Esophagus muscularis mucosa (tissue), 4 donors: ENCODE measurements at regions not wholly inside any gene's neighbourhood (a gene's known extent, or its start where the extent isn't known, plus 50 kb on each side); places are given as distances from the start of the nearest gene placed in this dataset.

Experiments used
- DNase-seq: peaks from one replicate; pipeline ENCODE4 v3.0.0-alpha.2; 2017; ENCODE audit errors: extremely low spot score
- H3K27ac ChIP-seq, 4 donors: fragments of 200-600 bp; sonication (generic); replicated peaks in 1 of 4; 1 replicate in 3 of 4; 2 replicates in 1 of 4; pipeline ENCODE4 v1.5.1; 2016 to 2019; ENCODE audit warnings: mild to moderate bottlenecking in 1 of 4
- H3K27me3 ChIP-seq, 4 donors: fragments of 200-600 bp; sonication (generic); one replicate each; pipeline versions ENCODE4 v1.5.1 to v1.6.0; 2016 to 2019
- H3K36me3 ChIP-seq, 4 donors: fragments of 200-600 bp; sonication (generic); one replicate each; pipeline ENCODE4 v1.5.1; 2016 to 2019
- H3K4me1 ChIP-seq, 4 donors: fragments of 200-600 bp; sonication (generic); one replicate each; pipeline ENCODE4 v1.5.1; 2016 to 2019
- H3K4me3 ChIP-seq, 4 donors: fragments of 200-600 bp; sonication (generic); 1 replicate in 2 of 4; 2 replicates in 2 of 4; pipeline ENCODE4 v1.5.1; 2016 to 2019; ENCODE audit warnings: mild to moderate bottlenecking in 4 of 4, moderate library complexity in 1 of 4
- H3K9me3 ChIP-seq, 4 donors: fragments of 200-600 bp; sonication (generic); 1 replicate in 3 of 4; 2 replicates in 1 of 4; pipeline ENCODE4 v1.5.1; 2016 to 2019
- CTCF ChIP-seq, 3 experiments: fragments of 200-600 bp in 2 of 3; fragments of 450-650 bp in 1 of 3; sonication (generic) in 2 of 3; IDR thresholded peaks; one replicate each; pipeline ENCODE4 v1.5.1; 2017 to 2019; ENCODE audit warnings: antibody characterized with exemption in 3 of 3, mild to moderate bottlenecking in 2 of 3, moderate library complexity in 1 of 3
- EP300 ChIP-seq: sonication (generic); formaldehyde crosslinking; IDR thresholded peaks from one replicate; pipeline ENCODE4 v1.6.1; 2017; ENCODE audit warnings: antibody characterized with exemption
- POLR2A ChIP-seq: fragments of 450-650 bp; IDR thresholded peaks from one replicate; pipeline ENCODE4 v1.6.1; 2017; ENCODE audit warnings: antibody characterized with exemption, moderate library complexity, mild to moderate bottlenecking, low read depth
- POLR2AphosphoS5 ChIP-seq, 2 donors: sonication (generic); formaldehyde crosslinking; IDR thresholded peaks; one replicate each; pipeline ENCODE4 v1.6.1; 2017; ENCODE audit warnings: antibody characterized with exemption in 2 of 2
- WGBS: methylation state at CpG from one replicate; pipeline ENCODE4 v1.1.5; 2018; 5-methylcytosine and 5-hydroxymethylcytosine counted together
- intact Hi-C: fragments of 100-400 bp; cut with DNase I; formaldehyde crosslinking; loops from one replicate; pipeline ENCODE4 v1.15.1; 2023

GRCh38 chr22:49257551-49257961 is 570.1 kb downstream of the BRD1 start:
- Histone ChIP-seq H3K36me3 (no peaks in the 10 kb centered on the region), H3K4me1 (no peaks in the 10 kb centered on the region), H3K4me3 (no peak overlapping the region), H3K27ac (no peak overlapping the region), H3K27me3 (peaks cover 0 to 50% (median 2%) of the 10 kb centered on the region in 4 donors), H3K9me3 (peaks cover 0 to 5% (median 0%) of the 10 kb centered on the region in 4 donors)
- DNase-seq = no peak
- intact Hi-C loops = no loop called here
- 81% methylated on average over 7 of the region's 13 CpGs for WGBS
- TF ChIP-seq POLR2AphosphoS5 (IDR thresholded peaks at IDR 0.05) (no peak), CTCF (IDR thresholded peaks at IDR 0.05) (no peak), EP300 (no peak), POLR2A (no peak)

GRCh38 chr22:49255741-49256318 is 571.8 kb downstream of the BRD1 start:
- DNase-seq = no peak
- peaks cover 0 to 49% (median 3%) of the 10 kb centered on the region in 4 donors for H3K27me3 ChIP-seq
- TF ChIP-seq POLR2AphosphoS5 (IDR thresholded peaks at IDR 0.05) (no peak), POLR2A (no peak)
- no peak overlapping the region for H3K27ac ChIP-seq
- intact Hi-C loops = no loop called here
- peaks cover 0 to 5% (median 0%) of the 10 kb centered on the region in 4 donors for H3K9me3 ChIP-seq
- H3K36me3 ChIP-seq = no peaks in the 10 kb centered on the region
- H3K4me1 ChIP-seq = no peaks in the 10 kb centered on the region
- no peak overlapping the region for H3K4me3 ChIP-seq
- WGBS = 80% methylated on average over 17 of the region's 17 CpGs

GRCh38 chr22:49255154-49255553 is 572.5 kb downstream of the BRD1 start:
- Histone ChIP-seq H3K27me3 (peaks cover 0 to 44% (median 3%) of the 10 kb centered on the region in 4 donors), H3K36me3 (no peaks in the 10 kb centered on the region), H3K9me3 (peaks cover 0 to 5% (median 0%) of the 10 kb centered on the region in 4 donors), H3K4me3 (no peak overlapping the region), H3K4me1 (no peaks in the 10 kb centered on the region), H3K27ac (no peak overlapping the region)
- no peak for DNase-seq
- intact Hi-C loops = no loop called here
- TF ChIP-seq EP300 (no peak), CTCF (IDR thresholded peaks at IDR 0.05) (no peak), POLR2AphosphoS5 (IDR thresholded peaks at IDR 0.05) (no peak), POLR2A (no peak)
- 80% methylated on average over 11 of the region's 11 CpGs for WGBS

GRCh38 chr22:49253656-49254055 is 574.0 kb downstream of the BRD1 start:
- Histone ChIP-seq H3K4me3 (no peak overlapping the region), H3K9me3 (peaks cover 0 to 5% (median 0%) of the 10 kb centered on the region in 4 donors), H3K36me3 (no peaks in the 10 kb centered on the region), H3K27me3 (peaks cover 0 to 44% (median 3%) of the 10 kb centered on the region in 4 donors), H3K27ac (no peak overlapping the region), H3K4me1 (no peaks in the 10 kb centered on the region)
- intact Hi-C loops = no loop called here
- TF ChIP-seq POLR2A = no peak
- no peak for TF ChIP-seq EP300
- TF ChIP-seq CTCF (IDR thresholded peaks at IDR 0.05) = no peak
- no peak for TF ChIP-seq POLR2AphosphoS5 (IDR thresholded peaks at IDR 0.05)
- no peak for DNase-seq
- 89% methylated on average over 5 of the region's 6 CpGs for WGBS

GRCh38 chr22:49251371-49251770 is 576.3 kb downstream of the BRD1 start:
- no peaks in the 10 kb centered on the region for H3K36me3 ChIP-seq
- DNase-seq = no peak
- no peak overlapping the region for H3K27ac ChIP-seq
- intact Hi-C loops = no loop called here
- TF ChIP-seq POLR2AphosphoS5 (IDR thresholded peaks at IDR 0.05) (no peak), POLR2A (no peak), CTCF (IDR thresholded peaks at IDR 0.05) (no peak), EP300 (no peak)
- peaks cover 0 to 5% (median 0%) of the 10 kb centered on the region in 4 donors for H3K9me3 ChIP-seq
- 56% methylated on average over 5 of the region's 6 CpGs for WGBS
- no peak overlapping the region for H3K4me3 ChIP-seq
- H3K27me3 ChIP-seq = peaks cover 0 to 33% (median 3%) of the 10 kb centered on the region in 4 donors
- H3K4me1 ChIP-seq = no peaks in the 10 kb centered on the region
